Astrocyte (in vitro differentiated cells and primary cell): ENCODE measurements at regions not wholly inside any gene's neighbourhood (a gene's known extent, or its start where the extent isn't known, plus 50 kb on each side); places are given as distances from the start of the nearest gene placed in this dataset.

Source experiments
- DNase-seq: peaks from one replicate; pipeline ENCODE4 v3.0.0-alpha.2; 2010; ENCODE audit warnings: low read depth
- FAIRE-seq: peaks from 2 replicates; lab custom pipeline; 2011; peaks lifted over from hg19 to GRCh38; lab: Jason Lieb, UNC
- H2AFZ ChIP-seq: 2 replicates; pipeline ENCODE4 v1.6.0; 2012; ENCODE audit warnings: low read depth, low read length, inconsistent platforms
- H3K27ac ChIP-seq: 2 replicates; pipeline ENCODE4 v1.5.1; 2011; ENCODE audit warnings: low read depth, low read length, inconsistent platforms
- H3K27me3 ChIP-seq: 2 replicates; pipeline ENCODE4 v1.6.0; 2011; ENCODE audit warnings: low read length, inconsistent platforms; ENCODE audit not compliant: insufficient read depth
- H3K36me3 ChIP-seq: 2 replicates; pipeline ENCODE4 v1.5.1; 2011; ENCODE audit warnings: low read length, inconsistent platforms; ENCODE audit not compliant: insufficient read depth
- H3K4me1 ChIP-seq: 2 replicates; pipeline ENCODE4 v1.5.1; 2011; ENCODE audit warnings: low read length, inconsistent platforms; ENCODE audit not compliant: insufficient read depth
- H3K4me2 ChIP-seq: 2 replicates; pipeline ENCODE4 v1.6.0; 2012; ENCODE audit warnings: low read length, inconsistent platforms
- H3K4me3 ChIP-seq: 2 replicates; pipeline ENCODE4 v1.5.1; 2011; ENCODE audit warnings: low read depth, mild to moderate bottlenecking, low read length, inconsistent platforms; ENCODE audit not compliant: insufficient read depth
- H3K79me2 ChIP-seq: 2 replicates; pipeline ENCODE4 v1.6.0; 2012; ENCODE audit warnings: mild to moderate bottlenecking, low read length, inconsistent platforms; ENCODE audit not compliant: insufficient read depth
- H3K9ac ChIP-seq: 2 replicates; pipeline ENCODE4 v1.6.0; 2012; ENCODE audit warnings: mild to moderate bottlenecking, low read length, inconsistent platforms
- H3K9me3 ChIP-seq: 2 replicates; pipeline ENCODE4 v1.5.1; 2012; ENCODE audit warnings: low read depth, mild to moderate bottlenecking, low read length, inconsistent platforms; ENCODE audit not compliant: insufficient read depth
- H4K20me1 ChIP-seq: 2 replicates; pipeline ENCODE4 v1.6.0; 2012; ENCODE audit warnings: low read length, inconsistent platforms; ENCODE audit not compliant: insufficient read depth
- H3K27ac Mint-ChIP-seq: one replicate; pipeline ENCODE4 v1.8.0; 2021; ENCODE audit warnings: mild to moderate bottlenecking, mixed read lengths; ENCODE audit not compliant: unreplicated experiment
- H3K27me3 Mint-ChIP-seq: one replicate; pipeline ENCODE4 v1.8.0; 2021; ENCODE audit warnings: low read depth, mixed read lengths; ENCODE audit not compliant: unreplicated experiment
- H3K36me3 Mint-ChIP-seq: one replicate; pipeline ENCODE4 v1.8.0; 2021; ENCODE audit warnings: low read depth, mixed read lengths; ENCODE audit not compliant: unreplicated experiment
- H3K4me1 Mint-ChIP-seq: one replicate; pipeline ENCODE4 v1.8.0; 2021; ENCODE audit warnings: low read depth, mixed read lengths; ENCODE audit not compliant: unreplicated experiment
- H3K4me3 Mint-ChIP-seq: one replicate; pipeline ENCODE4 v1.8.0; 2021; ENCODE audit warnings: mild to moderate bottlenecking, moderate library complexity, mixed read lengths; ENCODE audit not compliant: unreplicated experiment
- H3K9me3 Mint-ChIP-seq: one replicate; pipeline ENCODE4 v1.8.0; 2021; ENCODE audit warnings: mild to moderate bottlenecking, mixed read lengths; ENCODE audit not compliant: unreplicated experiment
- CTCF ChIP-seq: IDR thresholded peaks from 2 replicates; pipeline ENCODE4 v1.5.1; 2011; ENCODE audit warnings: low read depth, mild to moderate bottlenecking, inconsistent platforms, low read length, moderate library complexity; ENCODE audit not compliant: insufficient read depth
- EZH2 ChIP-seq: IDR thresholded peaks from 2 replicates; pipeline ENCODE4 v1.6.1; 2012; ENCODE audit warnings: mild to moderate bottlenecking, low read length, inconsistent platforms; ENCODE audit not compliant: insufficient read depth

DNA sequence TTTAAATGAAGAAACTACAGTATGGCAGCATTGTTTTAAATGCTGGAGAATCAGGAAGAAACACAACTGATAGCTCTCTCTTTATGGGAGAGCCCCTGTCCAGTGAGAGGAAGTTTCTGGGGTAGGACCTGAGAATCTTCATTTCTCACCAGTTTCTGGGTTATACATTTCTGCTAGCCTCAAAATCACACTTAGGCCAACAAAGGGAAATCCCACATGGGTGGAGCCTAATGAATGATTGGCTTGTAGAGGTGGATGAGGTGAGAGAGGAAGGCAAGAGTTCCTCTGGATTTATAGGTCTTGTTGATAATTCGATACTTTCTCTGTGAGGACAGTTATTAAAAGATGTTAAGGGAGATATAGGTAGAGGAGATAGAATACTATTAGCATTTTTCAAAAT lies 1397.3 kb upstream of the TENM4 start:
- Histone ChIP-seq H2AFZ (no peak overlapping the region), H3K36me3 (no peaks in the 10 kb centered on the region), H3K79me2 (no peaks in the 10 kb centered on the region), H3K4me3 (no peak overlapping the region), H3K9ac (no peak overlapping the region), H4K20me1 (no peaks in the 10 kb centered on the region), H3K27me3 (no peaks in the 10 kb centered on the region), H3K4me1 (no peaks in the 10 kb centered on the region), H3K4me2 (no peak overlapping the region), H3K9me3 (no peaks in the 10 kb centered on the region), H3K27ac (no peak overlapping the region)
- Mint-ChIP-seq H3K27me3 (no peaks in the 10 kb centered on the region), H3K4me3 (no peak overlapping the region), H3K27ac (no peak overlapping the region), H3K4me1 (no peaks in the 10 kb centered on the region), H3K9me3 (no peaks in the 10 kb centered on the region), H3K36me3 (no peaks in the 10 kb centered on the region)
- FAIRE-seq (no peak), DNase-seq (no peak)
- TF ChIP-seq EZH2 (no peak), CTCF (no peak)

DNA sequence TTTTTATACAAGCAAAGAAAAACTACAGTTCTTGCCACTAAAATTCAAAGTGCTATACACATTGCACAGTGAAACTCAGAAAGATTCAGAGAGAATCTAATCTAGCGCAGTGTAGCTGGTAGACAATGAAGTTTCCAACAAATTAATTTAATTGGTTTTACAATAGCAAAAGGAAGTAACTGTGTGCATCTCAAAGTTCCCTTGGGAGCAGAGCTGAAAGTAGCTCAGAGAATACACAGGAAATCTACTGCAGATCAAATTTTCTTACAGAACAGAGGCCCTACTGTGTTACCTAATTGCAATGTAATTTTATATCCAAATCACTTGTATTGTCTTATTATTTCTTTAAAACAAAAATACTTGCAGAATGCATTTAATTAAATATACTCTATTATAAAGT lies 1396.2 kb upstream of the TENM4 start:
- Mint-ChIP-seq H3K36me3 (no peaks in the 10 kb centered on the region), H3K4me1 (no peaks in the 10 kb centered on the region), H3K9me3 (no peaks in the 10 kb centered on the region), H3K4me3 (no peak overlapping the region), H3K27me3 (no peaks in the 10 kb centered on the region), H3K27ac (no peak overlapping the region)
- no peak overlapping the region for H2AFZ ChIP-seq
- H3K27me3 ChIP-seq = no peaks in the 10 kb centered on the region
- FAIRE-seq (no peak), DNase-seq (no peak)
- no peaks in the 10 kb centered on the region for H3K9me3 ChIP-seq
- no peaks in the 10 kb centered on the region for H3K4me1 ChIP-seq
- no peaks in the 10 kb centered on the region for H3K79me2 ChIP-seq
- no peak overlapping the region for H3K4me2 ChIP-seq
- no peaks in the 10 kb centered on the region for H3K36me3 ChIP-seq
- no peak overlapping the region for H3K27ac ChIP-seq
- H3K4me3 ChIP-seq = no peak overlapping the region
- no peak overlapping the region for H3K9ac ChIP-seq
- H4K20me1 ChIP-seq = no peaks in the 10 kb centered on the region
- no peak for TF ChIP-seq EZH2
- TF ChIP-seq CTCF = no peak

GRCh38 chr11:80831374-80831773 lies 1390.5 kb upstream of the TENM4 start:
- H3K9me3 ChIP-seq = no peaks in the 10 kb centered on the region
- H3K4me3 ChIP-seq = no peak overlapping the region
- H4K20me1 ChIP-seq = no peaks in the 10 kb centered on the region
- Mint-ChIP-seq H3K4me1 (no peaks in the 10 kb centered on the region), H3K9me3 (peaks cover 2% of the 10 kb centered on the region), H3K4me3 (no peak overlapping the region), H3K27me3 (no peaks in the 10 kb centered on the region), H3K36me3 (no peaks in the 10 kb centered on the region), H3K27ac (no peak overlapping the region)
- H3K9ac ChIP-seq = no peak overlapping the region
- H3K27ac ChIP-seq = no peak overlapping the region
- no peaks in the 10 kb centered on the region for H3K36me3 ChIP-seq
- H3K27me3 ChIP-seq = no peaks in the 10 kb centered on the region
- no peaks in the 10 kb centered on the region for H3K79me2 ChIP-seq
- DNase-seq = no peak
- TF ChIP-seq CTCF = no peak
- TF ChIP-seq EZH2 = no peak
- FAIRE-seq = no peak
- H2AFZ ChIP-seq = no peak overlapping the region
- H3K4me2 ChIP-seq = no peak overlapping the region
- no peaks in the 10 kb centered on the region for H3K4me1 ChIP-seq
